ENCODE measurements at regions not wholly inside any gene's neighbourhood (a gene's known extent, or its start where the extent isn't known, plus 50 kb on each side); places are given as distances from the start of the nearest gene placed in this dataset.

- no peak for TF ChIP-seq CTCF (IDR thresholded peaks at IDR 0.05; ENCODE audit: borderline replicate concordance, extremely low read depth, insufficient read depth)
- H3K36me3 ChIP-seq (ENCODE audit: control insufficient read depth in 2 of 3, insufficient read depth in 3 of 3, low read length in 3 of 3): no peaks in the 10 kb centered on the region
- H3K4me3 ChIP-seq (ENCODE audit: low read length in 3 of 3): no peak overlapping the region
- no peak overlapping the region for H3K9ac ChIP-seq (ENCODE audit: low read length in 3 of 3)
- no peaks in the 10 kb centered on the region for H3K4me1 ChIP-seq (ENCODE audit: control insufficient read depth in 2 of 3, insufficient read depth in 2 of 3, low read depth in 1 of 3, low read length in 3 of 3)
- DNase-seq (peak in 2 of 5 donors; percentile 4 to 17), FAIRE-seq (peak; percentile 78)
- intact Hi-C loops (cut with DNase I): no loop called here
- H3K27me3 ChIP-seq (ENCODE audit: control insufficient read depth, insufficient read depth, low read length): no peaks in the 10 kb centered on the region
- no peak overlapping the region for H3K27ac ChIP-seq (ENCODE audit: low read depth in 2 of 2, low read length in 2 of 2)
- H3K9me3 ChIP-seq (ENCODE audit: control insufficient read depth in 2 of 3, insufficient read depth in 1 of 3, low read length in 3 of 3): no peaks in the 10 kb centered on the region
Observed at GRCh38 chr5:39854771-39855410, 430.1 kb upstream of the DAB2 start.

GRCh38 chr5:39850291-39850690 lies 425.5 kb upstream of the DAB2 start:
- intact Hi-C loops (cut with DNase I): no loop called here
- Histone ChIP-seq H3K27me3 (ENCODE audit: control insufficient read depth, insufficient read depth, low read length) (no peaks in the 10 kb centered on the region), H3K9me3 (ENCODE audit: control insufficient read depth in 2 of 3, insufficient read depth in 1 of 3, low read length in 3 of 3) (no peaks in the 10 kb centered on the region), H3K9ac (ENCODE audit: low read length in 3 of 3) (no peak overlapping the region), H3K36me3 (ENCODE audit: control insufficient read depth in 2 of 3, insufficient read depth in 3 of 3, low read length in 3 of 3) (no peaks in the 10 kb centered on the region), H3K4me3 (ENCODE audit: low read length in 3 of 3) (no peak overlapping the region), H3K27ac (ENCODE audit: low read depth in 2 of 2, low read length in 2 of 2) (no peak overlapping the region), H3K4me1 (ENCODE audit: control insufficient read depth in 2 of 3, insufficient read depth in 2 of 3, low read depth in 1 of 3, low read length in 3 of 3) (no peaks in the 10 kb centered on the region)
- DNase-seq (no peak), FAIRE-seq (no peak)
- no peak for TF ChIP-seq CTCF (IDR thresholded peaks at IDR 0.05; ENCODE audit: borderline replicate concordance, extremely low read depth, insufficient read depth)

GRCh38 chr5:39846144-39846543 lies 421.4 kb upstream of the DAB2 start:
- H3K9ac ChIP-seq (ENCODE audit: low read length in 3 of 3): no peak overlapping the region

More at GRCh38 chr5:39846144-39846543, 421.4 kb upstream of the DAB2 start:
- Histone ChIP-seq H3K4me3 (ENCODE audit: low read length in 3 of 3) (no peak overlapping the region), H3K36me3 (ENCODE audit: control insufficient read depth in 2 of 3, insufficient read depth in 3 of 3, low read length in 3 of 3) (no peaks in the 10 kb centered on the region), H3K27ac (ENCODE audit: low read depth in 2 of 2, low read length in 2 of 2) (no peak overlapping the region), H3K4me1 (ENCODE audit: control insufficient read depth in 2 of 3, insufficient read depth in 2 of 3, low read depth in 1 of 3, low read length in 3 of 3) (no peaks in the 10 kb centered on the region), H3K27me3 (ENCODE audit: control insufficient read depth, insufficient read depth, low read length) (no peaks in the 10 kb centered on the region), H3K9me3 (ENCODE audit: control insufficient read depth in 2 of 3, insufficient read depth in 1 of 3, low read length in 3 of 3) (no peaks in the 10 kb centered on the region)
- DNase-seq (no peak), FAIRE-seq (no peak)
- intact Hi-C loops (cut with DNase I): no loop called here
- TF ChIP-seq CTCF (IDR thresholded peaks at IDR 0.05; ENCODE audit: borderline replicate concordance, extremely low read depth, insufficient read depth): no peak
